ENCODE measurements at regions not wholly inside any gene's neighbourhood (a gene's known extent, or its start where the extent isn't known, plus 50 kb on each side); places are given as distances from the start of the nearest gene placed in this dataset.
A peak's percentile ranks its signal among the peaks of the same experiment; 100 is the strongest.

GRCh38 chr1:55870106-55870505 lies 654.9 kb upstream of the USP24 start:
- Histone ChIP-seq H3K36me3 (ENCODE audit: control insufficient read depth in 1 of 2, insufficient read depth in 2 of 2, low read length in 2 of 2) (no peaks in the 10 kb centered on the region), H3K27me3 (ENCODE audit: insufficient read depth, low read length) (no peaks in the 10 kb centered on the region)

GRCh38 chr1:55869065-55869464 lies 653.9 kb upstream of the USP24 start:
- no peak overlapping the region for H4K91ac ChIP-seq (ENCODE audit: low read depth, low read length)
- H3K4me2 ChIP-seq (ENCODE audit: low read length): no peak overlapping the region
- H3K27me3 ChIP-seq (ENCODE audit: insufficient read depth, low read length): no peaks in the 10 kb centered on the region
- no peaks in the 10 kb centered on the region for H3K79me2 ChIP-seq (ENCODE audit: control insufficient read depth, insufficient read depth, low read length, poor library complexity)
- H3K4me3 ChIP-seq (ENCODE audit: low read depth, low read length): no peak overlapping the region
- DNase-seq: peak; percentile 61 to 79
- no peak overlapping the region for H3K4ac ChIP-seq (ENCODE audit: low read depth, low read length)
- H3K9ac ChIP-seq (ENCODE audit: low read length): no peak overlapping the region
- H3K14ac ChIP-seq (ENCODE audit: low read length): peak overlapping the region; percentile 5
- no peak overlapping the region for H2AFZ ChIP-seq (ENCODE audit: insufficient read depth, low read length, poor library complexity)
- no peak overlapping the region for H3K27ac ChIP-seq (ENCODE audit: low read depth, low read length)
- no peak overlapping the region for H3K18ac ChIP-seq (ENCODE audit: low read length)
- no CpG with 5 or more reads among the region's 1 CpG for WGBS (ENCODE audit: extremely low coverage, insufficient coverage, insufficient read length)
- peak overlapping the region; percentile 10 for H2BK120ac ChIP-seq (ENCODE audit: insufficient read depth, low read length, poor library complexity)
- H3K4me1 ChIP-seq (ENCODE audit: control insufficient read depth in 1 of 2, insufficient read depth in 2 of 2, low read length in 2 of 2): peaks cover 0 to 8% of the 10 kb centered on the region in 2 experiments
- no peak overlapping the region for H3K23ac ChIP-seq (ENCODE audit: low read length)
- H4K12ac ChIP-seq (ENCODE audit: low read depth, low read length): no peak overlapping the region
- H3K79me1 ChIP-seq (ENCODE audit: low read length): peaks cover 22% of the 10 kb centered on the region
- H3K36me3 ChIP-seq (ENCODE audit: control insufficient read depth in 1 of 2, insufficient read depth in 2 of 2, low read length in 2 of 2): no peaks in the 10 kb centered on the region
- no peaks in the 10 kb centered on the region for H3K9me3 ChIP-seq (ENCODE audit: insufficient read depth, low read depth, low read length)
- no peak overlapping the region for H4K8ac ChIP-seq (ENCODE audit: low read depth, low read length)
- no peak overlapping the region for H2BK5ac ChIP-seq (ENCODE audit: low read depth, low read length, poor library complexity)
- H2AK5ac ChIP-seq (ENCODE audit: low read length): no peak overlapping the region
- no peak overlapping the region for H2BK12ac ChIP-seq (ENCODE audit: low read length)

More at GRCh38 chr1:55870106-55870505, 654.9 kb upstream of the USP24 start:
- Histone ChIP-seq H3K18ac (ENCODE audit: low read length) (no peak overlapping the region), H2BK5ac (ENCODE audit: low read depth, low read length, poor library complexity) (no peak overlapping the region), H2BK12ac (ENCODE audit: low read length) (no peak overlapping the region), H4K12ac (ENCODE audit: low read depth, low read length) (no peak overlapping the region), H3K4me2 (ENCODE audit: low read length) (no peak overlapping the region), H4K8ac (ENCODE audit: low read depth, low read length) (no peak overlapping the region), H3K79me2 (ENCODE audit: control insufficient read depth, insufficient read depth, low read length, poor library complexity) (no peaks in the 10 kb centered on the region), H2AK5ac (ENCODE audit: low read length) (no peak overlapping the region), H3K27ac (ENCODE audit: low read depth, low read length) (no peak overlapping the region), H2BK120ac (ENCODE audit: insufficient read depth, low read length, poor library complexity) (no peak overlapping the region), H3K79me1 (ENCODE audit: low read length) (peaks cover 18% of the 10 kb centered on the region), H3K4ac (ENCODE audit: low read depth, low read length) (no peak overlapping the region), H2AFZ (ENCODE audit: insufficient read depth, low read length, poor library complexity) (no peak overlapping the region), H3K4me3 (ENCODE audit: low read depth, low read length) (no peak overlapping the region), H3K14ac (ENCODE audit: low read length) (no peak overlapping the region), H3K23ac (ENCODE audit: low read length) (no peak overlapping the region), H3K9ac (ENCODE audit: low read length) (no peak overlapping the region), H4K91ac (ENCODE audit: low read depth, low read length) (no peak overlapping the region), H3K9me3 (ENCODE audit: insufficient read depth, low read depth, low read length) (no peaks in the 10 kb centered on the region), H3K4me1 (ENCODE audit: control insufficient read depth in 1 of 2, insufficient read depth in 2 of 2, low read length in 2 of 2) (peaks cover 0 to 8% of the 10 kb centered on the region in 2 experiments)
- DNase-seq: no peak

GRCh38 chr1:55868026-55868425 lies 652.9 kb upstream of the USP24 start:
- H3K36me3 ChIP-seq (ENCODE audit: control insufficient read depth in 1 of 2, insufficient read depth in 2 of 2, low read length in 2 of 2): no peaks in the 10 kb centered on the region
- H3K9me3 ChIP-seq (ENCODE audit: insufficient read depth, low read depth, low read length): no peaks in the 10 kb centered on the region
- WGBS (ENCODE audit: extremely low coverage, insufficient coverage, insufficient read length): no CpG with 5 or more reads among the region's 2 CpGs
- H3K4me3 ChIP-seq (ENCODE audit: low read depth, low read length): no peak overlapping the region
- H3K27ac ChIP-seq (ENCODE audit: low read depth, low read length): peak overlapping the region; percentile 54
- no peak overlapping the region for H4K91ac ChIP-seq (ENCODE audit: low read depth, low read length)
- peaks cover 0 to 8% of the 10 kb centered on the region in 2 experiments for H3K4me1 ChIP-seq (ENCODE audit: control insufficient read depth in 1 of 2, insufficient read depth in 2 of 2, low read length in 2 of 2)
- H2AK5ac ChIP-seq (ENCODE audit: low read length): no peak overlapping the region
- no peak overlapping the region for H2AFZ ChIP-seq (ENCODE audit: insufficient read depth, low read length, poor library complexity)
- no peak overlapping the region for H3K14ac ChIP-seq (ENCODE audit: low read length)
- no peak for DNase-seq
- no peaks in the 10 kb centered on the region for H3K27me3 ChIP-seq (ENCODE audit: insufficient read depth, low read length)
- no peak overlapping the region for H4K12ac ChIP-seq (ENCODE audit: low read depth, low read length)
- H3K18ac ChIP-seq (ENCODE audit: low read length): no peak overlapping the region
- H3K79me2 ChIP-seq (ENCODE audit: control insufficient read depth, insufficient read depth, low read length, poor library complexity): no peaks in the 10 kb centered on the region
- no peak overlapping the region for H3K4me2 ChIP-seq (ENCODE audit: low read length)
- peaks cover 19% of the 10 kb centered on the region for H3K79me1 ChIP-seq (ENCODE audit: low read length)
- no peak overlapping the region for H3K4ac ChIP-seq (ENCODE audit: low read depth, low read length)
- H2BK5ac ChIP-seq (ENCODE audit: low read depth, low read length, poor library complexity): no peak overlapping the region
- no peak overlapping the region for H2BK12ac ChIP-seq (ENCODE audit: low read length)
- no peak overlapping the region for H4K8ac ChIP-seq (ENCODE audit: low read depth, low read length)
- H3K9ac ChIP-seq (ENCODE audit: low read length): no peak overlapping the region
- no peak overlapping the region for H3K23ac ChIP-seq (ENCODE audit: low read length)
- H2BK120ac ChIP-seq (ENCODE audit: insufficient read depth, low read length, poor library complexity): no peak overlapping the region

- Histone ChIP-seq H3K14ac (ENCODE audit: low read length) (no peak overlapping the region), H4K91ac (ENCODE audit: low read depth, low read length) (no peak overlapping the region), H4K12ac (ENCODE audit: low read depth, low read length) (no peak overlapping the region), H3K18ac (ENCODE audit: low read length) (no peak overlapping the region), H3K27me3 (ENCODE audit: insufficient read depth, low read length) (no peaks in the 10 kb centered on the region), H3K4ac (ENCODE audit: low read depth, low read length) (no peak overlapping the region), H3K36me3 (ENCODE audit: control insufficient read depth in 1 of 2, insufficient read depth in 2 of 2, low read length in 2 of 2) (no peaks in the 10 kb centered on the region), H3K4me2 (ENCODE audit: low read length) (no peak overlapping the region), H3K4me1 (ENCODE audit: control insufficient read depth in 1 of 2, insufficient read depth in 2 of 2, low read length in 2 of 2) (peaks cover 0 to 8% of the 10 kb centered on the region in 2 experiments), H3K9ac (ENCODE audit: low read length) (no peak overlapping the region), H2AK5ac (ENCODE audit: low read length) (no peak overlapping the region), H4K8ac (ENCODE audit: low read depth, low read length) (no peak overlapping the region), H2BK120ac (ENCODE audit: insufficient read depth, low read length, poor library complexity) (peak overlapping the region; percentile 14), H3K4me3 (ENCODE audit: low read depth, low read length) (no peak overlapping the region), H3K79me2 (ENCODE audit: control insufficient read depth, insufficient read depth, low read length, poor library complexity) (no peaks in the 10 kb centered on the region), H3K79me1 (ENCODE audit: low read length) (peaks cover 19% of the 10 kb centered on the region), H3K9me3 (ENCODE audit: insufficient read depth, low read depth, low read length) (no peaks in the 10 kb centered on the region), H3K23ac (ENCODE audit: low read length) (no peak overlapping the region), H2BK12ac (ENCODE audit: low read length) (no peak overlapping the region), H2BK5ac (ENCODE audit: low read depth, low read length, poor library complexity) (peak overlapping the region; percentile 66), H2AFZ (ENCODE audit: insufficient read depth, low read length, poor library complexity) (no peak overlapping the region), H3K27ac (ENCODE audit: low read depth, low read length) (peak overlapping the region; percentile 61)
- WGBS (ENCODE audit: extremely low coverage, insufficient coverage, insufficient read length): no CpG with 5 or more reads among the region's 3 CpGs
- DNase-seq: no peak
Observed at GRCh38 chr1:55867304-55867843, 652.2 kb upstream of the USP24 start.

Data from trophoblast cell (in vitro differentiated cells and primary cell).